GM21390 (cell line): ENCODE measurements at regions not wholly inside any gene's neighbourhood (a gene's known extent, or its start where the extent isn't known, plus 50 kb on each side); places are given as distances from the start of the nearest gene placed in this dataset.

Source experiments
- ATAC-seq: cut with Tn5 transposase; IDR thresholded peaks from one replicate; pipeline ENCODE4 v1.9.1; 2021; ENCODE audit not compliant: unreplicated experiment

DNA sequence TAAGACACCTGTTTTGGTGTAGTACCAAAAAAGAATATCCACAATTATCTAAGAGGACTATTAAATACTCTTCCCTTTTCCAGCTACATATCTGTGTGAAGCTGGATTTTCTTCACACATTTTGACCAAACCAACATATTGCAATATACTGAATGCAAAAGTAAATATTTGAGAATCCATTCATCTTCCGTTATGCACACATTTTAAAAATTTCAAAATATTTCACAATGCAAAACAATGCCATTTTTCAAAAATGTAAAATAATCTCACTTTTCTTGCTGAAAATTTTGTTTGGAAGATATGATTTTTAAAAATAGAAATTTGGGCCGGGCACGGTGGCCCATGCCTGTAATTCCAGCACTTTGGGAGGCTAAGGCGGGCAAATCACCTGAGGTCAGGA is 133.9 kb upstream of the FUT8 start:
- no peak for ATAC-seq

DNA sequence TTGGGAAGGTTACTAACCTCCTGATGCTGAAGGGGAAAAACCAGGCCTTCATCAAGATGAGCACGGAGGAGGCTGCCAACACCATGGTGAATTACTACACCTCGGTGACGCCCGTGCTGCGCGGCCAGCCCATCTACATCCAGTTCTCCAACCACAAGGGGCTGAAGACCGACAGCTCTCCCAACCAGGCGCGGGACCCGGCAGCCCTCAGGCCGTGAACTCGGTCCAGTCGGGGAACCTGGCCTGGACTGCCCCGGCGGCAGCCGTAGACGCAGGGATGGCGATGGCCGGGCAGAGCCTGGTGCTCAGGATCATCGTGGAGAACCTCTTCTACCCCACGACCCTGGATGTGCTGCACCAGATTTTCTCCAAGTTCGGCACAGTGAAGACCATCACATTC is 133.0 kb upstream of the FUT8 start:
- no peak for ATAC-seq

DNA sequence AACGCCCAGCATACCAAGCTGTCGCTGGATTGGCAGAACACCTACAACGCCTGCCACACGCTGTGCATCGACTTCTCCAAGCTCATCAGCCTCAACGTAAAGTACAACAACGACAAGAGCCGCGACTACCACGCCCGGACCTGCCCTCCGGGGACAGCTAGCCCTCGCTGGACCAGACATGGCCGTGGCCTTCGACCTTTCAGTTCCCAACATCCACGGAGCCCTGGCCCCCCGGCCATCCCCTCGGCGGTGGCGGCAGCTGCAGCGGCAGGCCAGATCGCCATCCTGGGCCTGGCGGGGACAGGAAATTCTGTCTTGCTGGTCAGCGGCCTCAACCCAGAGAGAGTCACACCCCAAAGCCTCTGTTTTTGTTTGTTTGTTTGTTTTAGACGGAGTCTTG is 132.6 kb upstream of the FUT8 start:
- no peak for ATAC-seq

DNA sequence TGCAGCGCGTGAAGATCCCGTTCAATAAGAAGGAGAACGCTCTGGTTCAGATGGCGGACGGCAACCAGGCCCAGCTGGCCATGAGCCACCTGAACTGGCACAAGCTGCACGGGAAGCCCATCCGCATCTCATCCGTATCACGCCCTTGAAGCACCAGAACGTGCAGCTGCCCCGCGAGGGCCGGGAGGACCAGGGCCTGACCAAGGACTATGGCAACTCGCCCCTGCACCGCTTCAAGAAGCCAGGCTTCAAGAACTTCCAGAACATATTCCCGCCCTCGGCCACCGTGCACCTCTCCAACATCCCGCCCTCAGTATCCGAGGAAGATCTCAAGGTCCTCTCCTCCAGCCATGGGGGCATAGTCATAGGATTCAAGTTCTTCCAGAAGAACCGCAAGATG is 131.9 kb upstream of the FUT8 start:
- ATAC-seq = no peak

DNA sequence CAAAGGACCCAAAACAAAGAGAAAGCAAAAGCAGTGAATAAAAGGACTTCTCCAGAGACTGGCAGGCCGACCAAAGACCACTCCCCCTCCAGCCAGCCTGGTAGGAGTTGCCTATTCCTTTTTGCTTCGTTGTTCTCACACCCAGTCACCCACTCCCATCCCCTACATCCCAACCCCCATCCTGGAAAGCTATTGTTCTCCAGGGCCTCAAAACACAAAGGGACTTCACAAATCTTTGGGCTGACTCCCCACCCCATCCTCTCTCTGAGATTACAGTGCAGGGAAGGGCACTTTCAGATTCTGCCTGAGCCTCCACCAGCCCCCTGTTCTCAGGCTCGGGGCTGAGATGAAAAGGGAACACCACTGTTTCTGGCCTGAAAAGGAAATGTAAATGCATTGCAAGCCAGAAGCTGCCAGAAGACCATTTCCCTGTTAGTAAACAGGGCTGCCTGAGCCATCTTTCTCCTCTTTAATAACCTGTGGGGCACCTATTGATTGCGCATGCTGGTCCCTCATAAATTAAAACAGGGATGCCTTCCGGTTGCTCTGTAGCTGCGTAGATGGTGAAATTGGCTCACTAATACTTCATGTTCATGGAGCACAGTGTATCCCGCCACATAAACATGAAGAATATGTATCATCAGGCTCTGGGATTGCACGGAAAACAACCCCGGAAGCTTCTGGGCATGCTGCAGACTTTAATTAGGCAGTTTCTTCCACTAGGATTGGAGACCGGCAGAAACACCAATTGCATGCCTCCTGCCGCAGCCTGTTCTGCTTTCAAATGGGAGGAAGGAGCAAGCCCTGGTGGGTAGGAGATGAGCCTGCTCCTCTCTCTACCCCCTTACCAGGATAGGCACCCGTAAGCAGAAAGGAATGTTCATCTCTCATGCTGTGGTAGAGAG is 130.3 kb upstream of the FUT8 start:
- peak; percentile 39 for ATAC-seq

DNA sequence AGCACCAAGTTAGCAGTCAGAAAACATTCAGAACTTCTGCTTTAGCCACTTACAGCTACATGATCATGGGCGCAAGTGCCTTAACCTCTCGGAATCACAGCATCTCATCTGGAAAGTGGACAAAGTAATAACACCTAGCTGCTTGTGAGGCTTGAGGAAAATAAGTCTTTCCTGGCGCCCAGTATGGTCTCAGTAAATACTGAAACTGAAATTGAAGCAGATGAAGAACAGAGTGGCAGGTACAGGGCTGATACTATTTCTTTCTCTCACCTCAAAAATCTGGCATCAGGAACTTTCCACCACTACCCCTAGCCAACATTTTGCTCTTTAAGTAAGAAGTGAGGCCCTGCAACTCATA is 129.7 kb upstream of the FUT8 start:
- no peak for ATAC-seq

DNA sequence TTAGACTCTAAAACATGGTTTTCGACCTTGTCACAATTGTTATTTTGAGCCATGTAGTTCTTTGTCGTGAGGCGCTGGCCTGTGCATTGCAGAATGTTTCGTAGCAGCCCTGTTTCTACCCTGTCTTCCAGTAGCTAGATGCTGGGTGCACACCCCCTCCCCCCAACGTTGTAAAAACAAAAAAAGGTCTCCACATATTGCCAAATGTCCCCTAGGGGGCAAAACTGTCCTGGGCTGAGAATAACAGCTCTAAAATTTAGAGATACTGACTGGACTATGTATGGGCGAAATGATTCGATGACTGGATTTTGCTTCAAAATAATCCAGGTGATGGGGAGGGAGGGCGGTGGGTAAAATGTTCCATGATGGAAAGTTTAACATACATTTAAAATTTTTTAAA is 126.1 kb upstream of the FUT8 start:
- no peak for ATAC-seq

DNA sequence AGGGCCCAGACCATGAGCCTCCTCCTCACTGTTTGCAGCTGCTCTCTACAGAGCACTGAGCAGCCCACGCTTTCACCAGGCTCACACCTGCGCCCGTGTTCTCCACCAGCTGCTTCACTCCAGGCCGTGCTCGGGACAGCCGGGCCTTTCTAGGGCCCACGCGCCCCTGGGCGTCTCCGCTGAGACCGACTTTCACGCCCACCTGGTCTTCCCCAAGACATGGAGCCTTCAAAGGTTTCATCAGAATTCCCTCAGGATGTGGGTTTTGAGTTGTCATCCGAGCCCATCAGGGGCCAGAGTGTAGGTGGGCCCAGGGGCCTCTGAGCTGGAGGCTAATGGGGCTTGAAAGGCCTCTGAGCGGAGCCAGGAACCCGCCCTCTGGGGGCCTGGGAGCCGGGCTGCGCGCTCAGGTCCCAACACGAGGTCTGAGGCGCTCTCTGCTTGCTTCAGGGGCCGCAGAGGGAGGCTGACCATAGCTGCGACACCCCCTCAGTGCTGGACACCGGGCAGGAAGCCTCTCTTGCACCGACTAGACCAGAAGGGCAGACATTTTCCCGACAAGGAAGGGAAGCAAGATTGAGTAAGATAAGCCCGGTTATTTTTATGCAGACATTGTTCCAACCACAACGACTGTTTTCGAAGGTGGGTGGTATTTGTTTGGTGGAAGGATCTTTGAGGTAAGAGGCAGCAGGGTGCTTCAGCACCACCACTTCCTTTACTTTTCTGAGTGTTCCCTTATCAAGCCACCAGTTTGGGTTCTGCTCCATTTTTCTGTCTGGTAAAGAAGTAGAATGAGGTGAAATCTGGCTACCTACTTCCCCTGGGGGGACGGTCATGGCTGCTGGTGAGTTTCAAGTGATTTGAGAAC is 125.0 kb upstream of the FUT8 start:
- peak; percentile 59 for ATAC-seq

DNA sequence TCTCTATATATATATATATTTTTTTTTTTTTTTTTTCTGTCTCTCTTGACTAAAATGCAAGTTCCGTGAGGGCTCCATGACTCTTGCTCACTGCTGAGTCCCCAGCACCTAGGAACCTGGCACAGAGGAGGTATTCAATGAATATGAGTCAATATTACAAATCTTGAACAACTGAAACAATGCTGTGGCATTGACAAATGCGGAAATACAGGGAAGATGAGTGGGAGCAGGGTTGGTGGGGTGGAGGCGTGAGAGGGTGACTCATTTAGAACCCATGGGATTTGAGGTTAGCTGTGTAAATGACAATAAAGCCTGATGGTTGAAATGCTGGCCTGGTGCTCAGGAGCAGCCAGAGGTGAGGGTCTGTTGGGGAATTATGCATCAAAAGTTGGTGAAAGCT is 121.7 kb upstream of the FUT8 start:
- no peak for ATAC-seq

DNA sequence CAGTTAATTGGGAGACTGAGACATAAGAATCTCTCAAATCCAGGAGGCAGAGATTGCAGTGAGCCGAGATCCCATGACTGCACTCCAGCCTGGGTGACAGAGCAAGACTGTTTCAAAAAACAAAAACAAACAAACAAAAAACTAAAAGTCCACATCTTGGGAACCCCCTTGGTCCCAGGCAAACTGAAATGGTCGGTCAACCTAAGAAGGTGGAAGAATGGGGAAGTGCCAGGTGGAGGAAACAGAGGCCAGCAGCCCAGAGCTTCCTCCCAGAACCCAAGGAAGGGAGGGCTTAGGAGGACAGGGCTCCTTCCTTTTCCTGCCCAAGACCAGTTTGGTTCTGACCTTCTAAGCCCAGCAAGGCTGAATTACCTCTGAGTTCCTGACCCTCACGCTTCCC is 121.0 kb upstream of the FUT8 start:
- ATAC-seq = no peak

DNA sequence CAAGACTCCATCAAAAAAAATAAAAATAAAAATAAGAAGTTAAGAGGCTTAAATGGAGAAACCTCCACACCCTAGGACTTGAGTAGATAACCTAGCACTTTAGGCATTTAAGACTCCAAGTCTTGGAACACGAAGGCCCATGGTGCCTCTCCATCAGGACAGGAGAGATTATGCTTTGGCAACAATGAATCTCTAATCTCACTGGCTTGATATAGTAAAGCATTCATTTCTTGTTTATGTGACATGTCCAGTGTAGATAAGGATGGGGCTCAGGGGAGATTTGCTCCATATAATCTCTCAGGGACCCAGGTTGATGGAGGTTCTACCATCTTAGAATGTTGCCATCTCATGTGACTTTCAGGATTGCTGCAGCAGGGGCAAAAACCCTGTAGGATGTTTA is 117.7 kb upstream of the FUT8 start:
- ATAC-seq = no peak

DNA sequence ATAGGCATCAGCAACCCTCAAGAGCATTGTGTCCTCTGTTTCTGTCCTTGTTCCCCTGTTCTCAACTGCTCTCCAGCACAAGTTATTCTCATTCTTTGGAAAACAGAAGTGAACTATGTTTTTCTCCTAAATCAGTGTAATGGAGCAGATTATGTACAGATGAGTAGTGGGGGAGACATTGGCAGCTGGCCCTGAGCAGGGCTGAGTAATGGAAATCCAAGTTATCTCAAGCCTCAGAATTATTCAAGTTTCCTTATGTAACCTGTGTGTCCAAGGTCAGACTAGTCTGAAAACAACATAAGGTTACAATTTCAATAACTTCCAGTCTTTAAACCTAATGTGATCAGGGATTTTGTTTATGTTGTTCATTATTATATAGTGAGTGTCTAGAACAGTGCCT is 116.1 kb upstream of the FUT8 start:
- ATAC-seq = no peak

DNA sequence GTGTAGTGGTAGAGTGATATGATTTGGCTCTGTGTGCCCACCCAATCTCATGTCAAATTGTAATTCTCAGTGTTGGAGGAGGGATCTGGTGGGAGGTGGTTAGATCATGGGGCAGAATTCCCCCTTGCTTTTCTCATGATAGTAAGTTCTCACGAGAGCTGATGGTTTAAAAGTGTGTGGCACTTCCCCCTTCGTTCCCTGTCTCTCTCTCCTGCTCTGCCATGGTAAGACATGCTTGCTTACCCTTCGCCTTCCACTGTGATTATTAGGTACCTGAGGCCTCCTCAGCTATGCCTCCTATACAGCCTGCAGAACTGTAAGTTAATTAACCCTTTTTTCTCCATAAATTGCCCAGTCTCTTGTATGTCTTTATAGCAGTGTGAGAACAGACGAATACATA is 115.7 kb upstream of the FUT8 start:
- ATAC-seq = no peak

DNA sequence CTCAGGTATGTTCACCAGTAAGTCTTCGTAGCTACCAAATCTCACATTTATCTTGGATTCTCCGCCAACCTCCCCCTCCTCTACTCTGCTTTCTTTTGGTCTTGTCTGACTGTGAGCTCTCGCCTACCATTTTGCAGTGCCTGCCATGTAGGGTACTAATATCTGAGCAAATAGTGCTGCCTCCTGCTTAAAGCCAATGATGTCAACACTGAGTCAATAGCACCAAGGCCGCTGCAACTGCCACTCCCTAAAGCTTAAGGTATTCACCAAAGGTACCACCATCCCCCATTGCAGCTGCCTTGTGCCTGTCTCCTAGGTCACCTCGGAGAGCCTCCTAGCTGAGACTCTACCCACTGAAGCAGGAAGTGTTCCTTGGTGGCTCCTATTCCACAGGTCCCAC is 114.8 kb upstream of the FUT8 start:
- ATAC-seq = no peak

DNA sequence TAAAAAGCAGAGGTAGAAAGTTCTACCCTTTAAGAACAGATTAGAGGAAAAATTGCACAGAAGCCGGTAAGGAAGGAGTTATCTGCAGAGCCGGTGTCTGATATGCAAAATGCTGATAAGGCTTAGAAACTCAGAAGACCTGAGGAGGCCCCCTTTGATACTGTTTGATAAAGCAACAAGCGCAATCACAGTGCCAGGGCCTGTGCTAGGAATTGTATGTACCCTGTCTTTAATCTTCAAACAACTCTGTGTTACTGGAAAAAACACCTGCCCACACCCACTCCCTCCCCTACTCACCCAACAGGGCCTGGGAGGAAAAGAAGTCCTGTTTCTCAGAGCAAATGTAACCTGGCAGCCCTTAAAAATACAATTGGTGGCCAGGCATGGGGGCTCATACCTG is 112.7 kb upstream of the FUT8 start:
- ATAC-seq = no peak

DNA sequence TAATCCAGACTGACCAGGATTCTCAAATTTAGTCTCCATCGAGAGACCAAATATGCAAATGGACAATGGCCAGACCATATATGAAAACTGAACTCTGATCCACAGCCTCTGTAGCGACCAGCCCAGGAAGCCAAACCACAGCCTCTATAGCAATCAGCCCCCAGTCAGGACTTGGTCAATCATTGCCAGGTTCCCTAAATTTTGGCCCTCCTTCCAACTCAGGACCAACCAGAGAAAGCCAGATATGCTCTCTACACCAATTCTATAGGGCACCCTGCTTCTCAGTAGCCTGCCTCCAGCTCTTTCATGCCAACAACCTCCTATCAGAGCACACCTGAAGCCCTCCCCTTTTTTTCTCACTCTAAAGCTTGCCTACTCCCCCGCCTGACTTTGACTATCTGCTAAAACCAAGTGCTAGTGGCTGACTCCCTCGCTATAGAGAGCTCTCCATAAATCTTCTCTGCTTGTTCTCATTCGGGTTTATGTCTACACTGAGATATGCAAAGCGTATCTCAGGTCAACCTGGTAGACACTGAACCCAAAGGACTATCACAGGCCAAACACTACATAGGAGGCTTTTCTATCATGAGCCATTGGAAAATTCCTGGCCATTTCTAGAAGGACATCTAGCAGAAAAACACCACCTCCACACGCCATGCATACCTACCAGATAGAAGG is 110.5 kb upstream of the FUT8 start:
- peak; percentile 62 for ATAC-seq

DNA sequence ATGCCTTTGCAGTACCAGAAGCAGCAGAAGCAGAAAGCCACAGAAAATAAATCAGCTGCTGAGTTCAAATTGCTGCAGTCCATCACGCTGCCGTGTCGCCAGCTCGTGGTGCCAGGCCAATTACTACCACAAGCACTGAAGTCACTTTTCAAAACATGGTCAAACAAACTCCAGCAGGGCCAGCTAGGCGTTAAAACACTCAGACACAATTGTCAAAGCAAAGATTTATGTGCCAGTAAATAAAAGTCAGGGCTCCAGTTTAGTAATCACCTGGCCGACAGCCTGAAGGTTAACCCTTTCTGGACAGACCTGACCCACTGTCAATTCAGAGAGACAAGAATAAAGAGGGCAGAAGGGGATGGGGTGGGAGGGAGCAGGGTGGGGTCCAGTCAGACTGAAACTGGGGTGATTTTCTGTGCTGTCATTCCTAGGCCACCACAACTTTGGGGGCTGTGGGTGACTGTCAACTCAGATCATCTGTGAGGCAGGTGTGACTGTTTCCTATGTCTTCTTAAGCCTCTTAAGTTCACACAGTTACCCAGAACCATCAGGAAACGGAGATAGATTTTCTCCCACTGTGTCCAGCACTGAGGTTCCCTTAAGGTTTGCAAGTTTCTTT is 109.8 kb upstream of the FUT8 start:
- ATAC-seq = peak; percentile 50

DNA sequence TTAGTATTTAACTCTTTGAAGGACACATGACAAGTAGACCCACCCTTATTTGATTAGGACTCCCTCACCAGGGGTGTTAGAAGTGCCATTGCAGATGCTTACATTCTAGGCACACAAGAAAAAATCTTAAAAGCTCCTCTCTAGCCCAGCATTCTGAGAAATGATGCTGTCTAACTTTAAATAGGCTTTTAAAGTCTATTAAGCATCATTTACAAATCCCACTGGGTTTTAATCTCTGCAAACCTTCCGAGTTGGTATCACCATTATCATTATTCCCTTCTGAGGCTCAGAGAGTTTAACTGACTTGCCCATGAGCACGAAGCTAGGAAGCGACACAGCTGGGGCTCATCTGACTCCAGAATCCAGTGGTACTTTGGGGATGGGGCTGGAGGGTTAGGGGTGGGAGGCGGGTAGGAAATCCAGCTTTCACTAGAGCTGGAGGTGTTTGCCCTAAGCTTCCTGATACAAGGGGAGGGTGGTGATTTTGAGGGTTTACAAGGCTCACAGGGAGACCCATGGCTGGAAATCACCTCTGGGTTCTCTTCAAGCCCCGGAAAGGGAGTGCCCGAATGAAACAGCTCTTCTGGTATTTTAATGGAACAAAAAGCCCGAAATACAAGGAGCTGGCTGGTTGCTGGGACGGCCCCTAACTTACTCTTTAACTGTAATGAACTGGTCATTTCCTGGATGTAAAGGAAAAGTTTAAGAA is 109.2 kb upstream of the FUT8 start:
- no peak for ATAC-seq

DNA sequence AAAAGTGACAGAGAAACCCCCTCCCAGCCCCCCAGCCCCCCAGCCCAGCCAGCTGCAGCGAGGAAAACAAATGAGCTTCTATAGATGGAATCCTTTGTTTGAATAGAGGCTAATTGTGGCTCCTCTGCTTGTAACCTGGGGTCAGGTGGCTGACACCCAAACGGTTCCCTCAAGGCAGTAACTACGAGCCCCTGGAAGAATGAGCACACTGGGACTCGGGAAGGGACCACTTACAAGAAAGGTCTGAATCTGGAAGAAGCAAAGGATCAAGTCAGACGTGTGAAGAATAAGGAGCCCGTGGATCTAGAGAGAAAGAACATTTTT is 108.7 kb upstream of the FUT8 start:
- no peak for ATAC-seq

DNA sequence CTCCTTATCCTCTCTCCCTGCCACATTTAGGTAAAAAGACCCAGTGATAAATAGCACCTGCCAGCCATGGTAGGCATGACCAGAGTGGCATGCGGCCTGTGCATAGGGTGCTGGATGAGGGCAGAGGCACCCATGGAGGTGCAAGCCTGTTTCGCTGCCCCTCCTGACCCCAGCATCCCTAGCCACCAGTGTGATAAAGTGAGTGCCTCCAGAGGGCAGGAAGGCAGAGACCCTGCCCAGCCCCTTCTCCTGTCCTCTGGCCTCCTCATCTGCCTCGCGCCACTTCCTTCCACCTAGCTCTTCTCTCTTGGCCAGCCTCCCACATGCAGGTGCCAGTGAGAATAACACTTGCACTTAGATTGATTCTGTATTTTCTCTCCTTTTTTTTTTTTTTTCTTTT is 108.3 kb upstream of the FUT8 start:
- no peak for ATAC-seq

DNA sequence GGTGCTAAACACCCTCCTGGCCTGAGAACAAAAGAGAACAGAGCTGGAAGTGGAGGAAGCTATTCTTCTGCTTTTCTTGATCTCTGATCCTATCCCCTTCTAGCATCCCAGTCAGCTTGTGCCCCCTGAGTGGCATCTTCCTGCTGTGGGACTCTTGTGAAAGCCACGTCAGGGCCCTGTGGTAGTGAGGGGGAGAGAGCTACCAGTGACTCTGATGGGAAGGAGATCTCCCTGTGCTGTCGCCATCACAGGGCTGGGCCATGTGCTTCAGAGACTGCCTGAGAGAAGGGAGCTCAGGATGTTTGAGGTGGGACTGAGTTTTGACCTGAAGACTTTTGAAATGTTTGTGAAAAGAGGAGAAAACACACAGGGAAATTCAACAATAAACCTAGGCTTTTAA is 107.6 kb upstream of the FUT8 start:
- no peak for ATAC-seq
